T-helper 9 cell (primary cell): ENCODE measurements at regions not wholly inside any gene's neighbourhood (a gene's known extent, or its start where the extent isn't known, plus 50 kb on each side); places are given as distances from the start of the nearest gene placed in this dataset.

Experiments
- DNase-seq: peaks from one replicate; pipeline ENCODE4 v3.0.0-alpha.2; 2020

DNA sequence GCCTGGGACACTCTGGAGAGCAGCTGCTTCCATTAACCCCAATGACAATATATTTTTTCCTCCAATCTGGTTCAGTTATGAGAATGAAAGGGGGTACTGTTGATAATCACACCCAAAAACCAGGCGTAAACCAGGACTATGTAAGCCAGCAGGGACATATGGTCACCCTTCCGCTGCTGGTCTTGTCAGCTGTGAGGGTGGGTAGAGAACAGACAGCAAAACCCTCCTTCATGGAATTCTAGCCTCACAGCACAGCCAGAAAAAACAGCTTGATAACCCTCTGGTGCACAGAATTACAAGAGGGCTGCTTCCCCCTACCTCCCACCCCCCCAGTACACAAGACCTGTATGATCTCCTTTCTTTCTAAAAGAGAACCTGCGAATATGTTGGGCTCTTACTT is 368.8 kb upstream of the ZMIZ1 start:
- no peak for DNase-seq

GRCh38 chr10:78700413-78700812 is 368.4 kb upstream of the ZMIZ1 start:
- DNase-seq, result no peak

GRCh38 chr10:78700816-78701520 is 367.8 kb upstream of the ZMIZ1 start:
- no peak for DNase-seq

DNA sequence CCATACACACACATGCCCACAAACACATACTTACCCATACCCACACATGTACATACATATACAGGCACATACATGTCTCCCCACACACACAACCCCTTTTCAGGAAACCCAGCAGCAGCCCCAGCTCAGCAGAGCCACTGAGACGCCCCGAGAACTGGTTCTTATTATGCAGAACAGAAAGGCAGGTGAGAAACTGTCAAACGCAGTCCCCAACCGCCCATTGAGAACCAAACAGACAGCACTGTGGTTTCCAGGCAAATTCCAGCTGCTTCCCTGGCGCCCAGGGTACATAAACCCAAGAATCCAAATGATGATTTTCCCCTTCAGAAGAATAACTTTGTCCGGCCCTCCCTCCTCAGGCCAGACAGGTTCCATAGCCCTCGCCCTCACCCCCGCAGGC is 366.6 kb upstream of the ZMIZ1 start:
- no peak for DNase-seq

DNA sequence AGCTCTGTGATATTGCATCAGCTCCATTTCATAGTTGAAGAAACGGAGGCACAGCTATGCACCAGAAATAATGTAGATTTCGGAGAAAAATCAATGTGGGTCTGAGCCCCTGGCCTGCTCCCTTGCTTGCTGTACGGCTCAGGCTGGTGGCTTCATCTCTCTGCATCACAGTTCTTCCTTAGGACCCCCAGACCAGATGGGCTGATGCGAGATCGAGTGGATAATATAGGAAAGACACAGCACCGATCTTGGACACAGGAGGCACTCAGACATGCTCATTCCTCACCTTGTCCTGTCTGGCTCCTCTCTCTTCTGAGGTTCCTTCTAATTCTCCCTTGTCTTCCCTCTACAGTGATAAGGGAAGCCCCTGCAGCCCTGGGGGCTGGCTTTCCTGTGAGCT is 365.9 kb upstream of the ZMIZ1 start:
- DNase-seq, result no peak

GRCh38 chr10:78703593-78703992 is 365.2 kb upstream of the ZMIZ1 start:
- DNase-seq, result no peak

DNA sequence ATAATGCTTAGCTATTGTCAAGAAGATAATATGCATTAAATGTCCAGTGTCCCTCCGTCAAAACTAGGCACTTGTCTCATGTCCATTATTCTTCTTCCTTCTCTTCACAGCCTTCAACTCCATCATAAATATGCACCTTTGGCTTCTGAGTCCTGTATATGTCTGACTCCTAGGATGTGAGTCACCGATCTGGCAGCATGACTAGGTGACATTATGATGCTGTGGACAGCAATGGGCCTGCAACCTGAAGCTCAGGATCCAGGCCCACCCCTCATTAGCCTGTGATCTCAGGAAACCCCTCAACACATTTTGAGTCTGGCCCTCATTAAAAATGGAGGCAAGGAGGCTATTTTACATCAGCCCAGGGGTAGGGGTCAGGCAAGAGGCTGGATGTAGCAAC is 362.5 kb upstream of the ZMIZ1 start:
- no peak for DNase-seq

- no peak for DNase-seq
Measured at GRCh38 chr10:78706726-78707540, 361.8 kb upstream of the ZMIZ1 start.

- no peak for DNase-seq
Measured at GRCh38 chr10:78707745-78708144, 361.0 kb upstream of the ZMIZ1 start.

DNA sequence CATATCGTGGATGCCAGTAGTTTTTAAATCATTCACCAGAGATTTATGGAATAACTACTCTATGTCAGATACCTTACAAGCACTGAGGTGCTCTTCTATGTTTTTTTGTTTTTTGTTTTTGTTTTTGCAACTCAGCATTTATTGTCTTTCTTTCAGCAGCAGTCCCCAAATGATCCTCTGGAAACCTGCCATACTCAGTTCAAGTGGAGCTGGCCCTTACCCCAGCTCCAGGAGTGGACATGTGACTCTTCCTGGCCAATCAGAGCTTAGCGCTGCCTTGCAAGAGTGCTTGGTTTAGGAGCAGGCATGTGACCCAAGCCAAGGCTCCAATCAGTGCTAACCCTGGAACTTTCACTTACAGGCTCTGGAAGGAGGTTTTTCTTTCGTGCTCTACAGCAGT is 356.6 kb upstream of the ZMIZ1 start:
- DNase-seq, result no peak

DNA sequence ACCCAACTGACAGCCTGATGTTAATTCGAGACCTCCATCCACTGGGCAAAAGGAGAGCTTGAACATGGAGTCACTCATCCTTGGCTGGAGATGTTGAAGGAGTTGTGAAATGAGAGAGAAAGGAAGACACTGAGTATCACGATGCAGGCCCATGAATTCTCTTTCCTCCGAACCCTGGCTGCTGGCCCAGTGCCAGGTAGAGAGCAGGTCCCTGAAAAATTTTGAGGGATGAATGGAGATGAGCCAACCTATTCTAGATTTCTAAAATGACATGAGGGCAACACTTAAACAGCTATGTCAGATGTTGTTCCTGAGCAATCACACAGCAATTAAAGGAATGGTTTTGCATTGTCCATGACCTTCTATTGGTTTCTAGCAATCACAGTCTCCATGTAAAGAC is 355.1 kb upstream of the ZMIZ1 start:
- no peak for DNase-seq

DNA sequence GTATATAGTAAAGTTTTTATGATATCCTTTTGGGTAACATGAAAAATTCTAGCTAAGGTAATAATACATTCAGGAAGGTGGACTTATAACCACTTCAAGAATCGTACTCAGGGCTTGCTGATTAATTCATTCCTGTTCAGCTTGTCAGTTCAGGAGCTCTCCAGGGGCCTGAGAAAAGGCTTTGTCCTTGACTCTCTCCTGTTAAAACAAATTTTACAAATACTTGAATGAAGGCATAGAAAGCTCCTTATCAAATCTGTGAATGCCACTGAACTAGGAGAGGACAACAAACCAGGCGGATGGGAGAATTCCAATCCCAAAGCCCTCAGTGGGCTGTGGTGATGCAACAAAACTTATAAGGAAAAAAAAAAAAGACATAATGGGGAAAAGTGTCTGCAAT is 354.5 kb upstream of the ZMIZ1 start:
- no peak for DNase-seq

DNA sequence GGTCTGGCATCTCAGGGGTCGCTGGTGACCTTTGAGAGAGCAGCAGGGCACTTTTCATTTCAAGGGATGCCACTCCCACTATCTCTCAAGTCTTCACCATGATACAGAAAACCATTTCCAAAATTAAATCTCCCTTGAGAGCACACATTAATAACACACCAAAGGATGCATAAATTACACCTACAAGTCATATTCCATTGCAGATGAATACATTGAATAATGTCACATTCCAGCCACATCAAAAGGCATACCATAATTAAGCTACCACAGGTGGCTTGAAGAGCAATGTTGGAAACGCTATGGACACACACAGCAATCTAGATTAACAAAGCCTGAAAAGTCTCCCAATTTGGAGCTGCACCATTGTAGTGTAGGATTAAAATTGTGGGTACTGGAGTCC is 353.3 kb upstream of the ZMIZ1 start:
- DNase-seq, result no peak

- no peak for DNase-seq
Measured at GRCh38 chr10:78716043-78716660, 352.6 kb upstream of the ZMIZ1 start.

- DNase-seq, result no peak
Measured at GRCh38 chr10:78717200-78717599, 351.6 kb upstream of the ZMIZ1 start.

- no peak for DNase-seq
Measured at GRCh38 chr10:78718032-78718572, 350.7 kb upstream of the ZMIZ1 start.

DNA sequence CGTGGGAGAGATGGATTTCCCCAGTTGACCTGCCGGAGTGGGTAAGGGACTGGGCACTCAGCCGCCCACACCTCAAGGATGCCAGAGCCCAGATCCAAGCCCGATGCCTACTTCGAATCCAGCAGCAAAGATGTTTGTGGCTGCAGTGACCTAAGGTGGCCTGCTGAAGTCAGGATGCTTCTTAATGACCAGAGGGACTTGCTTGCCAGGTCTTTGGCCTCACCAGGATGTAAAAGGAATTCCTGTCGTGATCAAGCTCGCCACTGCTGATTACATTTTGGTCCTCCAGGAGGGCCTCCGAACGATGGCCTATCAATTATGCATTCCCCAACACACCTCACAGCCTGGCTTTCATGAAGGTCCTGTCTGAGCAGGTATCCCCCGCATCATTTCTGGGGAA is 349.5 kb upstream of the ZMIZ1 start:
- DNase-seq, result no peak

GRCh38 chr10:78720091-78720490 is 348.7 kb upstream of the ZMIZ1 start:
- DNase-seq, result no peak

DNA sequence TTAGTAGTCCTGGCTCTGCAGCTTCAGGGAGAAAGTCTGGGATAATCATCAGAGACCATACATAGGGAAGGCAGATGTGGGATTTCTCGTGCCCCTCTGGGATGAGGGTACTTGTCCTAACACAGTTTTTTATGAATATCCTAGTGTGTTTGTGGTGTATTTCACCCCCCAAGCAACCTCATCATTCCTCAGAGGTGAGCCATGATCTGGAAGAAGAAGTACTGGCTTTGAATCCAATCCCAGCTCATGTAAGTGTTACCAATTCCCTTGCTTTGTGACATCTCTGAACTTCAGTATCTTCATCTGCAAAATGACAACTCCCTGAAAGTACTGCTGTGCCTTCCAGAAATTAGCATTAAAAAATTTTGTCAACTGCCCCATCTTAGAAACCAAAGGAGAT is 347.5 kb upstream of the ZMIZ1 start:
- no peak for DNase-seq

DNA sequence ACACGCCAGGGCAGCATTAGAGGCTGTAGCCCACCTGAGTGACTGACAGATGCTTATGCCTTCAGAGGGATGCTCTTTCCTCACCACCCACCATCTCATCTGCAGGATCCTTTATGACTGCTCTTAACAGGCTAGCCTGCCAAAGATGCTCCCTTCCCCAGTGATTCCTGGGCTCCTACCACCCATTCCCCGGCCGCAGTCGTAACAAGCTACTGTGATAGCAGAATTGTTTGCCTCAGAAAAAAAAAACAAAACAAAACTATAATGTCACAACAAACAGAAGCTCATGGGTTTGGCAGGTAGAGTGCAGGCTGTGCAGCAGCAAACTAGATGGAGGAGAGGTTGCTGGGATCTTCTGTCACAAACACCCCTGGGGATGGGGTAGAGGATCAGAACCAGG is 343.9 kb upstream of the ZMIZ1 start:
- DNase-seq, result no peak

DNA sequence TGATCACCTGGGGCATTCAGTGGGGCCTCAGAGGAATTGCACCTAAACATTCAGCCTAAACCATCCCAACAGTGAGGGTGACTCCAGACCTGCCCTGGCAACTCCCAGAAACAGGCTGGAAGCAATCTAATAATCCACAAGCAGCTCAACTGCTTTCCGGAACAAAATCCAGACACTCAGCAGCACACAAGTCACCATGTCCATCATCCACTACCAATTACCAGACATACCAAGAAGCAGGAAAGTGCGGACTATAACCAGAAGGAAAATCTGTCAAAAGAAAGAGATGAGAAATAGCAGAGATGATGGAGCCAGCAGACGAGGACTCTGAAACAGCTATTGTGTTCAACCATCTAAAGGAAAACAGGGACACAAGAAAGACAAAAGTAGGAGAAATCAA is 342.6 kb upstream of the ZMIZ1 start:
- DNase-seq, result no peak

DNA sequence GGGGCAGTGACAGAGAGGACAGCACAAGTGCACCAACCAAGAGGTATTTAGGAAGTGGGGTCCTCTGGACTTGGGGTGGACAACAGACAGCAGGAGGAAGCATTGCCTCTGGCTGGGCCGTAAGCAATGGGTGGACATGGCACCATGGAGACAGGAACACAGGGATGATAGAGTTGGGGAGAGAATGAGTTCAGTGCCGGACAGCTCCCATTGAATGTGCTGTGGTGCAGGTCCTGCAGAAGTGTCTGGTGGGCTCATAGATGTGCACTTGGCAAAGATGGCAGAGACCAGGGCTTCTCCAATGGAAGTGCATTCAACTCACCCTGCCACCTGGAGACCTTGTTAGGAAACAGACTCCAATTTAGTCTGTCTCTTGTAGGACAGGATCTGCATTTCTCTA is 341.5 kb upstream of the ZMIZ1 start:
- DNase-seq, result no peak

GRCh38 chr10:78727728-78728127 is 341.0 kb upstream of the ZMIZ1 start:
- DNase-seq, result no peak

GRCh38 chr10:78728176-78728575 is 340.6 kb upstream of the ZMIZ1 start:
- DNase-seq, result no peak
